ENCODE measurements at regions not wholly inside any gene's neighbourhood (a gene's known extent, or its start where the extent isn't known, plus 50 kb on each side); places are given as distances from the start of the nearest gene placed in this dataset.

DNA sequence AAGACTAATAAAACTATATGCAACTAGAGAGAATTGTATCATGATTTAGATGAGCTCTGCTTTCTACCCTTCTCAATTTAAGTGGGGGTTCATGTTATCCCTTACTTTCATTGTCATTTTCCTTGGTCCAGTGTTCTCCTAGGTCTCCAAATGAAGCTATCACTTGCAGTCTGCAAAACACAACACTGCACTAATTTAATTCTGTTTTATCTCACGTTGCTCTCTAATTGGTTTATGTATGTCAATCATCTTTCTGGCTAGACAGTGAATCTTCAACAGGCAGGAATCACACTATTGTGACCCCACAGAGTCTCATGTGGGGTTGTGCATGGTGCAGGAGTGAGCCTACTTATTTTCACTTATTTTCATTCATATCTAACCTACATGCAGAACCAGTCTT is 348.3 kb upstream of the SYT4 start:
- Histone ChIP-seq H3K9me2 (ENCODE audit: insufficient read depth) (no peaks in the 10 kb centered on the region), H3K4me2 (ENCODE audit: unreplicated experiment) (no peak overlapping the region), H3K4me3 (no peak overlapping the region), H3K27me3 (replicated peaks; ENCODE audit: insufficient read depth) (no peaks in the 10 kb centered on the region), H3K4me1 (ENCODE audit: insufficient read depth) (no peaks in the 10 kb centered on the region), H3K27ac (no peak overlapping the region), H3K9ac (no peak overlapping the region), H3F3A (ENCODE audit: insufficient read depth) (no peaks in the 10 kb centered on the region), H3K9me3 (ENCODE audit: low read depth) (no peaks in the 10 kb centered on the region), H2AFZ (no peak overlapping the region), H4K20me1 (ENCODE audit: insufficient read depth) (no peaks in the 10 kb centered on the region), H3K79me2 (ENCODE audit: insufficient read depth) (no peaks in the 10 kb centered on the region), H3K36me3 (ENCODE audit: low read depth) (no peaks in the 10 kb centered on the region)
- TF ChIP-seq EZH2 (IDR thresholded peaks at IDR 0.05; ENCODE audit: insufficient read depth, poor library complexity, severe bottlenecking) = no peak
- TF ChIP-seq EZH2phosphoT487 (IDR thresholded peaks at IDR 0.05; ENCODE audit: insufficient read depth, low read depth) = no peak
- no peak for DNase-seq
- in situ Hi-C loops (cut with MboI) = no loop called here
- WGBS, 2 experiments (ENCODE audit: low coverage in 1 of 2, low lambda C conversion rate in 2 of 2, missing lambda C conversion rate in 2 of 2) = 3 to 12% methylated on average over 1 of the region's 1 CpG

DNA sequence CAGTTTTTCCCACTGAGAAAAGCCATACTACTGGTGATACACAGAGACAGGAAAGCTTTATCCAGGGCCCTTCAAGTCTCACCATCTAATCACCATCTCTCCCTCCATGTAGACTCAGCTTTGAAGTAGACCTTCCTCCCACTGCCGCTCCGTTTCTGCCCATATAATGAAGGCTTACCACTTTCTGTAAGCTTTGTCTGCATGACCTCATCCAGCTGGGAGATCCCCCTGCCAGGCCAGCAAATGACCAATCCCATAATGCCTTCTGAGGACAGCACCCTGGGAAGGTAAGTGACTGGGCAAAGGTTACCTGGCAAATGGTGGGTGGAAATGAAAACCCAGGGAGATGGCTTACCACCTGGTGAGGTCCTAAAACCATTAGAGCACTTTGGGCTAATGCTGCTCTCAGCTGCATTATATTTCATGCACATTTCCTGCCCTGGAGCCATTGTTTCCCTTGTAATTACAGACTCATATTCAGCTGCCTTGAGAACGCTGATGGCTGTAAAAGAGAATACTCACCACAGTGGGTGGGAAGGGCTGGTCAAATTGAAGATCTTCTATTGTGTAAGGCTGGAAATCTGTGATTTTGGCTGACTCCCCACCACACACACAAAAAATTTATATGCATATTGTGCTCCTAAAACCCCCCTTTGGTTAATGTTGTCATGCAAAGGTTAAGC is 350.7 kb upstream of the SYT4 start:
- 70 to 90% methylated on average over 3 of the region's 3 CpGs for WGBS, 2 experiments (ENCODE audit: low coverage in 1 of 2, low lambda C conversion rate in 2 of 2, missing lambda C conversion rate in 2 of 2)

DNA sequence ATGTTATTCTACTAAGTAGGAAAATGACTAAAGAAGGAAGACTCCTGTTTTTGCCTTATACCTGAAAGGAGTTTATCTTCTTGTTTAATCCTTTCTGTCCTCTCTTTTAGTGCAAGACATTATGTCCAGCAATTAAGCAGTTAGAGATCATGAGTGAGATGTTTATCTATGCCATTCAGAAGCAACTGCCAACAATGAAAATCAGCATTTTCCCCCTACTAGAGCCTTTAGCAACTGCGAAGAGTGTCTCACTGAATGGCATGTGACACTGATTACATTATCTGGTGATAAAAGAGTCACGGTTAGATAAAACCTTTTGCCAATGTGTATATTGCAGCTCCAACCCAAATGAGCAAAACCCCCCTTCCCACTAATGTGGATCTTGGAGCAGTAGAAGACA is 357.7 kb upstream of the SYT4 start:
- DNase-seq = no peak
- in situ Hi-C loops (cut with MboI) = loop anchor here (10.0 kb wide), 1 partner anchor 580 kb away; no protein-coding TSS in a partner anchor
- Histone ChIP-seq H3K4me2 (ENCODE audit: unreplicated experiment) (no peak overlapping the region), H2AFZ (no peak overlapping the region), H3K79me2 (ENCODE audit: insufficient read depth) (no peaks in the 10 kb centered on the region), H3K9me3 (ENCODE audit: low read depth) (no peaks in the 10 kb centered on the region), H3K27ac (no peak overlapping the region), H3K4me3 (no peak overlapping the region), H3K9me2 (ENCODE audit: insufficient read depth) (no peaks in the 10 kb centered on the region), H4K20me1 (ENCODE audit: insufficient read depth) (no peaks in the 10 kb centered on the region), H3K9ac (no peak overlapping the region), H3K27me3 (replicated peaks; ENCODE audit: insufficient read depth) (no peaks in the 10 kb centered on the region), H3K36me3 (ENCODE audit: low read depth) (no peaks in the 10 kb centered on the region), H3F3A (ENCODE audit: insufficient read depth) (no peaks in the 10 kb centered on the region), H3K4me1 (ENCODE audit: insufficient read depth) (no peaks in the 10 kb centered on the region)
- 51 to 60% methylated on average over 2 of the region's 2 CpGs for WGBS, 2 experiments (ENCODE audit: low coverage in 1 of 2, low lambda C conversion rate in 2 of 2, missing lambda C conversion rate in 2 of 2)
- TF ChIP-seq EZH2 (IDR thresholded peaks at IDR 0.05; ENCODE audit: insufficient read depth, poor library complexity, severe bottlenecking) (no peak), EZH2phosphoT487 (IDR thresholded peaks at IDR 0.05; ENCODE audit: insufficient read depth, low read depth) (no peak)

More for the DNA sequence above, 350.7 kb upstream of the SYT4 start:
- H2AFZ ChIP-seq = no peak overlapping the region
- no peaks in the 10 kb centered on the region for H3K9me2 ChIP-seq (ENCODE audit: insufficient read depth)
- H3K27me3 ChIP-seq (replicated peaks; ENCODE audit: insufficient read depth) = no peaks in the 10 kb centered on the region
- H3K9me3 ChIP-seq (ENCODE audit: low read depth) = no peaks in the 10 kb centered on the region
- H4K20me1 ChIP-seq (ENCODE audit: insufficient read depth) = no peaks in the 10 kb centered on the region
- H3K79me2 ChIP-seq (ENCODE audit: insufficient read depth) = no peaks in the 10 kb centered on the region
- H3K36me3 ChIP-seq (ENCODE audit: low read depth) = no peaks in the 10 kb centered on the region
- H3K27ac ChIP-seq = no peak overlapping the region
- no peaks in the 10 kb centered on the region for H3F3A ChIP-seq (ENCODE audit: insufficient read depth)
- DNase-seq = no peak
- H3K4me1 ChIP-seq (ENCODE audit: insufficient read depth) = no peaks in the 10 kb centered on the region
- in situ Hi-C loops (cut with MboI) = no loop called here
- no peak overlapping the region for H3K4me2 ChIP-seq (ENCODE audit: unreplicated experiment)
- TF ChIP-seq EZH2 (IDR thresholded peaks at IDR 0.05; ENCODE audit: insufficient read depth, poor library complexity, severe bottlenecking) (no peak), EZH2phosphoT487 (IDR thresholded peaks at IDR 0.05; ENCODE audit: insufficient read depth, low read depth) (no peak)
- H3K4me3 ChIP-seq = no peak overlapping the region
- H3K9ac ChIP-seq = no peak overlapping the region

DNA sequence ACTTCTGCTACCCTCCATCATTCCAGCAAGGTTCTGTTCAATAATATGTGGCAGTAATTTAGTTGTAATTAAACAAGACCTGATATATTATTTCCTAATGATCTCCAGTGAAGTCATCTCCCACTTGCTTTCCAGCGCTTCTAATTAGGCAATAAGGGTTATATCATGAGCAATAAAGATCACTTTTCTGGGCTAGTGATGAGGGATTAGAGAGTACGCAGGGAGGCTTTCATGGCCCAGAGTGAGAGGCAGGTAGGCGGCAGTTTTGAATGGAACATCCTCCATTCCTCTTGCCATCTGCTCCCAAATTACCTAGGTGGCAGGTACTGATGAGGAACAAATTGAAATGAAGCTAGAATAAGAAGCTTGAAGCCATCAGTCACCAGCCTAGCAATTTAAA is 358.1 kb upstream of the SYT4 start:
- Histone ChIP-seq H3F3A (ENCODE audit: insufficient read depth) (no peaks in the 10 kb centered on the region), H3K9me2 (ENCODE audit: insufficient read depth) (no peaks in the 10 kb centered on the region), H2AFZ (no peak overlapping the region), H3K36me3 (ENCODE audit: low read depth) (no peaks in the 10 kb centered on the region), H3K9ac (no peak overlapping the region), H3K27me3 (replicated peaks; ENCODE audit: insufficient read depth) (no peaks in the 10 kb centered on the region), H3K27ac (no peak overlapping the region), H3K79me2 (ENCODE audit: insufficient read depth) (no peaks in the 10 kb centered on the region), H3K4me3 (no peak overlapping the region), H3K4me1 (ENCODE audit: insufficient read depth) (no peaks in the 10 kb centered on the region), H3K9me3 (ENCODE audit: low read depth) (no peaks in the 10 kb centered on the region), H3K4me2 (ENCODE audit: unreplicated experiment) (no peak overlapping the region), H4K20me1 (ENCODE audit: insufficient read depth) (no peaks in the 10 kb centered on the region)
- TF ChIP-seq EZH2phosphoT487 (IDR thresholded peaks at IDR 0.05; ENCODE audit: insufficient read depth, low read depth) (no peak), EZH2 (IDR thresholded peaks at IDR 0.05; ENCODE audit: insufficient read depth, poor library complexity, severe bottlenecking) (no peak)
- in situ Hi-C loops (cut with MboI) = loop anchor here (10.0 kb wide), 1 partner anchor 579 kb away; no protein-coding TSS in a partner anchor
- DNase-seq = no peak
- WGBS, 2 experiments (ENCODE audit: low coverage in 1 of 2, low lambda C conversion rate in 2 of 2, missing lambda C conversion rate in 2 of 2) = 81 to 86% methylated on average over 3 of the region's 3 CpGs
